ENCODE measurements at regions not wholly inside any gene's neighbourhood (a gene's known extent, or its start where the extent isn't known, plus 50 kb on each side); places are given as distances from the start of the nearest gene placed in this dataset.
"Not testable (repeated sequence)": the region's sequence is repeated elsewhere in the genome, so short reads cannot be mapped to it uniquely, and the experiment has no call there.

GRCh38 chrX:1094566-1095333 lies 117.7 kb downstream of the CRLF2 start:
- Histone ChIP-seq H3K27me3 (peaks cover 0 to 65% (median 0%) of the 10 kb centered on the region in 4 donors), H3K4me3 (no peak overlapping the region), H3K36me3 (no peaks in the 10 kb centered on the region), H3K4me1 (no peaks in the 10 kb centered on the region), H3K27ac (replicated peaks in 1 of 4) (no peak overlapping the region), H3K9me3 (peaks cover 3 to 32% (median 17%) of the 10 kb centered on the region in 4 donors)
- intact Hi-C loops (cut with DNase I) = no loop called here
- 85% methylated on average over 17 of the region's 17 CpGs for WGBS
- no peak for DNase-seq (ENCODE audit: extremely low spot score)
- TF ChIP-seq EP300 (IDR thresholded peaks at IDR 0.05) (no peak), POLR2AphosphoS5 (IDR thresholded peaks at IDR 0.05) (no peak)

DNA sequence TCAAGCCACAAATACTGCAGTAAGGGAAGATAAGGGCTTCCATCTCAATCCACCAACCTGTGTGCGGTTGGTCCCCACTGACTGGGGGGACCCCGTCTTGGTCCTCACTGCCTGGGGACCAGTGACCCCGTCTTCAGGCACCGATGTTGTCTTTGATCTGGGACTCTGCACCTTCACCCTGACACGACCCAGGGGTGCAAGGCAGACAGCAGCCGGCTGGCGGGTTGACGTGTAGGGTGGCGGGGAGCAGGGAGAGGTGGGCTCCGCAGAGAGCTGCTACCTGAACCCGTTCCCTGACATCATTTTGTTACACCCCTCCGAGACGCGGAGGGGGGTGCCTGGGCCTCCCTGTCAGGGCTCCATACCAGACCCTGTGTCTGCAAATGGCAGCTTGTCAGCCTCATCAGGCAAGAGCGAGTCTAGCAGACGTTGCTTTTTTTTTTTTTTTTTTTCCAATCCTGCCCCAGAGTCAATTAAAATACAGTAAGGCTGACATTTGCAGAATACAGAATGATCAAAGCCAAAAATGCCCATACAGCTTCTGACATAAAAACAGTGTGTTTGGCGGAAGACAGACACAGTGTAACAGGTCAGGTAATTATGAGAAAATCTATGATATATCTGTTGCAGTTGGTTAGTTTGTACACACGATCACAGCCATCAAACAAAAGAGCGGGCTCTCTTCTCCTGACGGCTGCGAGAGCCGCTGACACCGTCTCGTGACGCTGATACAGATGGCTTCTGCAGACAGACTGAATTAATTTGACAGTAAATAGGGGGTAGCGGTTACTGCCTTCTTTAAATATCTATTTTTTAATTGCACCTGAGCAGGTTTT lies 118.6 kb downstream of the CRLF2 start:
- Histone ChIP-seq H3K4me1 (no peaks in the 10 kb centered on the region), H3K27me3 (peaks cover 0 to 56% (median 0%) of the 10 kb centered on the region in 4 donors), H3K9me3 (peaks cover 3 to 32% (median 17%) of the 10 kb centered on the region in 4 donors), H3K27ac (replicated peaks in 1 of 4) (no peak overlapping the region), H3K36me3 (no peaks in the 10 kb centered on the region), H3K4me3 (no peak overlapping the region)
- DNase-seq (ENCODE audit: extremely low spot score) = no peak
- WGBS = 22% methylated on average over 26 of the region's 26 CpGs
- intact Hi-C loops (cut with DNase I) = no loop called here
- no peak for TF ChIP-seq EP300 (IDR thresholded peaks at IDR 0.05)
- TF ChIP-seq POLR2AphosphoS5 (IDR thresholded peaks at IDR 0.05) = no peak
- no peak for TF ChIP-seq POLR2A (IDR thresholded peaks at IDR 0.05; ENCODE audit: low read depth)
- TF ChIP-seq, protein P1, sequence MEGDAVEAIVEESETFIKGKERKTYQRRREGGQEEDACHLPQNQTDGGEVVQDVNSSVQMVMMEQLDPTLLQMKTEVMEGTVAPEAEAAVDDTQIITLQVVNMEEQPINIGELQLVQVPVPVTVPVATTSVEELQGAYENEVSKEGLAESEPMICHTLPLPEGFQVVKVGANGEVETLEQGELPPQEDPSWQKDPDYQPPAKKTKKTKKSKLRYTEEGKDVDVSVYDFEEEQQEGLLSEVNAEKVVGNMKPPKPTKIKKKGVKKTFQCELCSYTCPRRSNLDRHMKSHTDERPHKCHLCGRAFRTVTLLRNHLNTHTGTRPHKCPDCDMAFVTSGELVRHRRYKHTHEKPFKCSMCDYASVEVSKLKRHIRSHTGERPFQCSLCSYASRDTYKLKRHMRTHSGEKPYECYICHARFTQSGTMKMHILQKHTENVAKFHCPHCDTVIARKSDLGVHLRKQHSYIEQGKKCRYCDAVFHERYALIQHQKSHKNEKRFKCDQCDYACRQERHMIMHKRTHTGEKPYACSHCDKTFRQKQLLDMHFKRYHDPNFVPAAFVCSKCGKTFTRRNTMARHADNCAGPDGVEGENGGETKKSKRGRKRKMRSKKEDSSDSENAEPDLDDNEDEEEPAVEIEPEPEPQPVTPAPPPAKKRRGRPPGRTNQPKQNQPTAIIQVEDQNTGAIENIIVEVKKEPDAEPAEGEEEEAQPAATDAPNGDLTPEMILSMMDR (IDR thresholded peaks at IDR 0.05) = no peak

DNA sequence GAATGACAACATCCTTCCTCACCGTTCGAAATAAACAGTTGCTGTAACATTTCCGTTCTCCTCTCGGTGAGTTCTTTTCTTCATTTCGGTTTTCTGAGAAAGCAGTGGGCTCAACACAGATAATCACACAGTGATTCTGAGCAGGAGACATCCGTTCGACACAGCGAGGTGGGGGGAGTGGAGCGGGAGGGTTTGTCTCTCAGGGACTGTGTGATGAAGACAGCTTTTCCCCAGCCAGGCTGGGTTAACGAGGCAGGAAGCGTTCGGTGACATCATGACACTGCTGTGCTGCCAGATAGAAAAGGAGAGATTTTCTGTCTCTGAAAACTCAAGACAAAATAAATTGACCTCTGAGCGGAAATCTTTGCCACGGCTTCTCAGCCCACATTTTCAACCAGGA lies 119.3 kb downstream of the CRLF2 start:
- Histone ChIP-seq H3K27me3 (peaks cover 0 to 49% (median 0%) of the 10 kb centered on the region in 4 donors), H3K36me3 (no peaks in the 10 kb centered on the region), H3K4me3 (no peak overlapping the region), H3K9me3 (peaks cover 3 to 30% (median 17%) of the 10 kb centered on the region in 4 donors), H3K4me1 (no peaks in the 10 kb centered on the region), H3K27ac (replicated peaks in 1 of 4) (no peak overlapping the region)
- TF ChIP-seq POLR2AphosphoS5 (IDR thresholded peaks at IDR 0.05) = no peak
- no peak for TF ChIP-seq POLR2A (IDR thresholded peaks at IDR 0.05; ENCODE audit: low read depth)
- TF ChIP-seq, protein P1 (IDR thresholded peaks at IDR 0.05) = no peak
- no peak for TF ChIP-seq EP300 (IDR thresholded peaks at IDR 0.05)
- intact Hi-C loops (cut with DNase I) = no loop called here
- DNase-seq (ENCODE audit: extremely low spot score) = no peak
- 19% methylated on average over 14 of the region's 14 CpGs for WGBS

GRCh38 chrX:1086444-1087409 lies 125.7 kb downstream of the CRLF2 start:
- intact Hi-C loops (cut with DNase I) = no loop called here
- H3K4me3 ChIP-seq = no peak overlapping the region
- peaks cover 0 to 21% (median 6%) of the 10 kb centered on the region in 4 donors for H3K9me3 ChIP-seq
- DNase-seq (ENCODE audit: extremely low spot score) = no peak
- H3K36me3 ChIP-seq = no peaks in the 10 kb centered on the region
- no peaks in the 10 kb centered on the region for H3K4me1 ChIP-seq
- 69% methylated on average over 9 of the region's 9 CpGs for WGBS
- H3K27ac ChIP-seq (replicated peaks in 1 of 4) = no peak overlapping the region
- H3K27me3 ChIP-seq = peaks cover 0 to 18% (median 2%) of the 10 kb centered on the region in 4 donors
- TF ChIP-seq POLR2AphosphoS5 (IDR thresholded peaks at IDR 0.05) (no peak), EP300 (IDR thresholded peaks at IDR 0.05) (no peak), POLR2A (IDR thresholded peaks at IDR 0.05; ENCODE audit: low read depth) (no peak)
- TF ChIP-seq, protein P1 (IDR thresholded peaks at IDR 0.05) = no peak

DNA sequence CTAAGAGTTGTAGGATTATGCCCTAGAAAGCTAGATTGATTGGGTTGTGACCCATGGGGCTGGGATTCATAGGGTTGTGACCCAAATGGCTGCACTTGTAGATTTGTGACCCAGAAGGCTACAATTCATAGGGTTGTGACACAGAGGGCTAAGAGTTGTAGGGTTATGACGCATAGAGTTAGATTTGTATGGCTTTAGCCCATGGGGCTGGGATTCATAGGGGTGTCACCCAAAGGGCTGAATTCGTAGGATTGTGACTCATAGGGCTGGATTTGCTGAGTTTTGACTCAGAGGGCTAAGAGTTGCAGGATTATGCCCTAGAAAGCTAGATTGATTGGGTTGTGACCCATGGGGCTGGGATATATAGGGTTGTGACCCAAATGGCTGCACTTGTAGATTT lies 126.6 kb downstream of the CRLF2 start:
- 91% methylated on average over 2 of the region's 2 CpGs for WGBS
- H3K4me1 ChIP-seq; H3K36me3 ChIP-seq; H3K4me3 ChIP-seq; intact Hi-C loops (cut with DNase I); DNase-seq (ENCODE audit: extremely low spot score); H3K27ac ChIP-seq (replicated peaks in 1 of 4): not testable (repeated sequence)
- H3K9me3 ChIP-seq = peaks cover 0 to 21% (median 6%) of the 10 kb centered on the region in 4 donors
- peaks cover 0 to 18% (median 2%) of the 10 kb centered on the region in 4 donors for H3K27me3 ChIP-seq

All from esophagus muscularis mucosa (tissue), 4 donors.